ENCODE measurements at regions not wholly inside any gene's neighbourhood (a gene's known extent, or its start where the extent isn't known, plus 50 kb on each side); places are given as distances from the start of the nearest gene placed in this dataset.

DNA sequence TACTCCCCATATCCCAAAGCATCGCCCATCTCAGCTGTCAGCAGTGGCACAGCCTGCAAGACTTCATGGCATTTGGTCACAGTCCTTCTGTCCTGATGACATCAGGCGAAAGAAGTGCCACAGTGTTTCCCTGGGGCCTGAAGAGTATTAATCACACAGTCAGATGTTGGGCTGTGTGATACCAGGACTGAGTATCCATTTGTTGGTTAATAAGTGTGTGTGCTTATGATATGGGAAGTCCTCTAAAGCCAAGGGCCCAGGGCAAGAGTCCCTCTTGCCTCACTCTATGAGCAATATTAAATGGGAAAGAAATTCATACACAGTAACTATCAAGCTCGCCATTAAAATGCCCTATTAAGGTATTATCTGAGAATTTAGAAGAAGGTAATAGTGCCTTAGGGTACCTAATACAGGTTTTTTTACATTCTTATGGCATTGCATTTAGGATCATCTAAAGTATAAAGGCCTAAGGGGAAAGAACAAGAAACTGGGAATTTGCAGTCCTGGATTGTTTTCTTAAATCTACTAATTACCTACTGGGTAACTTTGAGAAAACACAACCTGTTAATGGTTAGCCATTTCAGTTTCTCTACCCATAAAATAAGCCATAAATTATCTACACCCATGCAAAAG is 204.1 kb upstream of the PREP start:
- no peak for DNase-seq

DNA sequence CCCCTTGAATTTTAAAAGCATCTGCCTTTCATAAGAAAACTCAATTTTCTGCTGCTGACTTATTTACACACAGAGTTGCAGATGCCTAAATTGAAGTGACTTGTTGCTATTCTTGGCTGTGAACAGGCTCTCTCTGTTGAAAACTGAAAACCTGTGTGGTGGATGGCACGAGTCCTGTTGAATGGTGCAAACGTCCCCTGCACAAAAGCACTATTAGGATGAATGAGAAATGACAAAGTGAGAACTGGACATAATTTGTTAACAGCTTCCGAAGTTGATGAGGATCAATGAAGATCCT is 201.7 kb upstream of the PREP start:
- DNase-seq = peak in 1 of 14 donors; percentile 21

DNA sequence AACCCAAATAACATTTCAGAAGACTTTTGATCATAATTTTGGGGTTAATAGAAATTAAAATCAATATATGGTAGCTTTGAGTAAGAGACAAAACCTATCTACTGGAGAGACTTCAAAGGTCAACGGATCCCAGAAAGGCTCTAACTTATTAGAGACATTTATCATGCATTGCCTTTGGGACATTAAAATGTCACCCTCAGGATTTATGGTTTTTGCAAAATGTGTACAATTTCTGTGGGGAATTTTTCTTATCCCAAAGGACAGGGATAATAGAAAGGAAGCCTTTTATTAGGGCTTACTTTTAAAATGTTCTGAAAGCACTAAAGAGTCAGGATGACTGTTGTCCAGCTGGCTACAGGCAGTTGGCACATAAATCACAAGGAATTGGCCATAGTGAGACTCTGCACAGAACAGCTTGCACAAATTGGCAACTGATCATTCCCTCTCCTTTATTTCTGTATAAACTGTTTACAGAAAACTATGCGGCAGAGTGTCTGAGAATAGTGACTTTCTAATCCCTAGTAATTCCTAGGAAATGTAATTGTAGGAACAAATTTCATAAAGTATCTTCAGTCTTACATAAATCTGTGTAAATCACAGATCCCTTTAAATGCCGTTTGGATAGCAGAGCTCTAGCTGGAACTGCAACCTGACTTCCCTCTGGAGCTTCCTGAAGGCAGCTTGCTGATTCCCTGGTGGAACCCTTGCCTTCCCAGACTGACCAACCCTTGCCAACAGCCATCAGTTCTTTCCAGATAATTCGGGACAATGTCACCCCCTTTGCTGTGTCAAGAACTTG is 201.1 kb upstream of the PREP start:
- DNase-seq = peak in 4 of 14 donors; percentile 20 to 98 (median 34)

DNA sequence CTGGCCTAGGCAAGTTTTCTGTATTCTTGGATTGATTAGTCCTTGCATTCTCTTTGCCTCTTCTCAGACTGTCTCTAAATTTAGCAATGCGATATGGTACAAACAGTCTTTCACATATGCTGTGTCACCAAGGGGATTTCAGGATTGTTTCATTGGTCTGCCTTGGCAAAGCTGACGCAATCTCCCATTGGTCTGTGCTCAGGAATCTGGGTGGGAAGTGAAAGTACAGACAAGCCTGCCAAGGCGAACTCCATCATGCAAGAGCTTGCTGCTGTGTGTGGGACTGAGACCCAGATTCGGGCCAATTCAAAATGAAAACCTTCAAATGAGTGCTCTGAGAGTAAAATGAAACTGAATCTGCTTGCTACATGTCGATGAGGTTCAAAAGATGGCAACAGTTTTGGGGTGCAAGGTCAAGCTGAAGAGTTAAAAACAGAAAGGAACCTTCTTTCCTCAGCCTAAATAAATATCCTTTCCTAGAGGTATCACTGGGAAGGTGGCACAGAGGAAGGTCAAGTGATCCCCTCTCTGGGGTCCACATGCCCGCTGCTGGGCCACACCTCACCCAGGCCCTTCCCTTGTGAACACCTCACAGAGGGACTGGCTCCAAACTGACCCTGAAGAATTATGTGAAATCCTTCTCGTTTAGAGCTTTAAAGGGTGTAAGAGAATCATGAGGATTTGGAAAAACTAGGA is 198.8 kb upstream of the PREP start:
- DNase-seq = peak in 12 of 14 donors; percentile 2 to 93 (median 44)

DNA sequence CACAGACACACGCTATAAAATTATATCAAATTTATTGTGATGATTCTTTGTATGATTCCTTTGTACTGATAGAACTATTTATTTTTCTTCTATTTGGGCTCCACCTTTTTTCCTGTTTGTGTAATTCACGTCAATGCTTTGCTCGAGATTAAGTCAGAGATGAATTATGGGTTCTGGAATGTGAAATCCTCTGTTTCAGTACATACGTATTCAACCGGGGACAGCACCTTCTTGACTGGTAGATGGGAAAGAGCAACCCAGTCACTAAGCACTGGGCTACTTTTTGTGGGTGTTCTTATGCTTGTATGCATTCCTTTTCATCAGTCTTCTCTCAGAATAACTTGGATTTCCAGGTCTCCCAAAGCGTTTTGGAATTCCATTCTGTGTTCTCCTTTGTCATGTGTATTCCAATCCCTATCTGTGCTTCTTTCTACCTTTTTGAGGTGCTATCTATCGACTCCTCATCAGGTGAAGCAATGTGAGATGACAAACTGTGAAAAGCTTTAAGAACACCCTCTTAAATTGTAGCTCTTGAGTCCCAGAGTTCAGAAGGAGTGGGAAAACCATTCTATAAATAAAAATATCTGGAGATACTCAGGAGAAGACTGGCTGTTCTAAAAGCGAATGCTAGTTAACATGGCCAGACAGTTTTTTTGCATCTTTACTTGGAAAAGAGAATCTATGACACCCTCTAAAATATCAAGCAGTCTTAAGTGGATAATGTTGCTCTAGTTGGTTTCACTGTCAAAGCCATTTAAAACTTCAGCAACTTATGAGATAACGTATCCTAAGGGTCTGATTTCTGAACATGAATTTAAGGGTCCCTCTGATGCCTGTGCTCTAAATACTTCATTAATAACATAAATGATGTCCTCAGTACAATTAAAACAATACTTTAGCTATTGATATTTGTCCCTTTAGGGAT is 197.7 kb upstream of the PREP start:
- no peak for DNase-seq

DNA sequence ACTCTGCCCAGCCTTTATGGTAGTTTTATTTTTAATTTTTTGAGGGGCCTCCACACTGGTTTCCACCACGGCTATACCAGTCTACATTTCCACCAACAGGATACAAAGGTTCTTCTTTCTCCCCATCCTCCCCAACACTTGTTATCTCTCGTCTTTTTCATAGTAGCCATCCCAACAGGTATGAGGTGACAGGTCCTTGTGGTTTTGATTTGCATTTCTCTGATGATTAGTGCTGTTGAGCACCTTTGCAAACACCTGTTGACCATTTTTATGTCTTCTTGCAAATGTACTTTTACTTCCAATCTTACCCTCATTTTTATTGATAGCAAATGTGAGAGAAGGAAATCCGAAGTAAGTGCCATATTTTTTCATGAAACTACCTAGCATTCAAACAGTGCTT is 195.4 kb upstream of the PREP start:
- DNase-seq = no peak

DNA sequence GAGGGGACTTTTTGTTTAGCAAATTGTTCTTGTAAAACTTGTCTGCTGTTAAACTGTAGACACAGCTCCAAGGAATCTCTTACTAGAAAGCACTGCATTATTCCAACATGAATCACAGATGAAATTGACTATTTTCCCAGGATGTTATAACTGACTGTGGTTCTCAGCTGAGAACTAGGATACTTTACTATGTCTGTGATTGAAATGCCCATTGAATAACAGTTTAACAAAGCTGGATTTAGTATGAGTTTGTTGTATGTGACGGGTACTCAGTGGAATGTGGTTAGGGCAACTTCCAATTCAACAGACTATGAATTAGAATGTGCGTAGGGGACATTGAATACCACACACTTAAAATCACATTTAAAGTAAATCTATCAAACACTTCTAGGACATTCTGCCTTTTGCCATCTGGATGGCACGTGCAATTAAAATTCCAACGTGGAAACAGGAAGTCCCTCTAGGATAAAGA is 193.4 kb upstream of the PREP start:
- no peak for DNase-seq

DNA sequence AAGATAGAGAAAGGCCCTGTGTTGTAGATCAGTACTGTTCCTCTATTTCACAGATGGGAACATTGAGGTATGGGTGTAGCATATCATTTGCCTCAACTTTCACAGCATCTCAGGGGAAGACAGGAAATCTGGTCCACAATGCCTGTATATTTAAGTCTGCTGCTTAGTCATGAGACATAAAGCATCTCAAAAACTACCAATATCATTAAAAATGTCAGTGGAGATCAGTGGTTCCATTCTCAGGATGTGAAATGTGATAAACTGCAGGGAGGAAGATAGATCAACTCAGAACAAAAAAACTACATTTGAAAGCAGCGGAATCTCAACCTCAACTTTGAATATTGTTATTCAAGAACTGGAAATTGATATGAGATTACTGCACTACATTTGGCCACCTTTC is 192.9 kb upstream of the PREP start:
- no peak for DNase-seq

DNA sequence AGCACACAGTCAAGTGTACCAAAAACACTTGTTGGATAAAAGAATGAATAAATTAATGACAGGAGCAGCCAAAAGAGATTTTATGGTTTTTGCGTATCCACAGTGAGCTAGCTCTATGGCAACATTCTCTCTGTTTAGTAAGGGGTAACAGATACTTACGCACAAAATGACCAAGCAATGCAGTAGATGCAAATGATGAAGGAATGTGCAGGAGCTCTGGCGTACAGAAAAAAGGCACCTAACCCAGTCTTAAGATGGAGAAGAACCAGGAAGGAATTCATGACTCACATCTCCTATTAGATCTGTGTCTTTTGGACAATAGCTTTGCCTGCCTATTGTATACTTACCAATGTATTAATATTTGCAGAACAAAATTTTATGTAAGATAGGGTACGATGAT is 191.9 kb upstream of the PREP start:
- DNase-seq = peak in 1 of 14 donors; percentile 27

DNA sequence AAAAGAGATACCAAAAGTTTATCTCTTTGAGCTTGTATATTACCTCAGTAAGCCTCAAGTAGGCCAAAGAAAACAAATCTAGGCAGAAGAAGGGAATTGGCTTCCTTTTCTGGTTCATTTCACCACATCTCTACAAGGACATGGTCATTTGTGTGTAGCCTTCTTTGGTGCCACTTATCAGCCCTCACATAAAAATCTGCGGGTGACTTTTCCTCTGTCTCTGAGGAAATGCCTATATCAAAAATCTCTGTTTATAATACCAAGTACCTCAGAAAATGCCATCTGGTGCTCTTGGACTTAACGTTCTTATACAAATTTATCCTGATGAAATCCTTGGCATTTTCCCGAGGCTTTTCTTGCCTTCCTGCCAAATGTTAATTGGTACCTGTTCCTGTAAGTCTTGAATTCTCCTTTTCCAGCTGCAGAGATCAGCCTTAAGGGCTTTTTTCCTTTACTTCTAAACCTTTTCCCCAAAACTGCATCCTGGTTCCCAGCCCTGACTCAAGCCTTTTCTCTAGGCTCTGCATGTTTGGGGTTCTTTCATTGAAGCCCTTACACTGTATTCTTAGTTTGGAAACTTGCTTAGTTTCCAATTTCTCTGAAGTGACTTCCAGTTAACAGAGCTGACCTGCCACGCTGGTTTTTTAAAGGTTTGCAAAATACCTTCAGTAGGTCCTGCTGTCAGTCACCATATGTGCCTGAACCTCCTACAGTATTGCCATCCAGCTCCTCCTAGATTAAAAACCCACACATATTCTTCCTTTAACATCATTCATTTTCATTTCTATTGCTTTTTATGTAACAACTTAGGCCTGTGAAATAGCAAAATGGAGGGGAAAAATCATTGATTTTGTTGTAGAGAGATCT is 191.2 kb upstream of the PREP start:
- peak in 1 of 14 donors; percentile 92 for DNase-seq

DNA sequence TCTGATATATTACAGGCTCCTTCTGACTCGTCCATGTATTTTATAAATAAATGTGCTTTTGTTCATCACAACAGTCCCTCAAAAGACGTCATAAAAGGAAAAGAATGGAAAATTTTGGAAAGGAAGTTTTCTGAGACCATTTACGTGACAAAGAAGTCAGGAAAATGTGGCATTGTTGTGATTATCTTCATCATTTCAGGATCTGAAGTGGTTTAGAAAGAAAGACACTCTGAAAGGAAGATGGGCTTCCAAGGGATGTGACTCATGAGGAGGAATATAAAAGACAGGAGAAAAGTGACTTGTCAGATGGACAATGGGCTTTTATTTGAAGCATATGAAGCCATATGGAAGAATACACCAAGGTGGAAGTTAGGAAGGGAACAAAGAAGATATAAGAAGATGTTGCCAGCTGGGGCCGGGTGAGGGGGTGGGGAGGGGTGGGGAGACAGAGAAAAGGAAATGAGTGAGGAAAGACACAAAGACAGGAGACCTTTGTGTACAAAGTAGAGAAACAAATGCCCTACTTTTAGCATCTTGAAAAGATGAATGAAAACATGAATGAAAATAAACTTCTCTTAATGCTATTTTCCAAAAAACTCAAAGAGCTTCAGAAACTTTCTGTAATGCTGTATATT is 190.3 kb upstream of the PREP start:
- DNase-seq = peak in 1 of 14 donors; percentile 35

DNA sequence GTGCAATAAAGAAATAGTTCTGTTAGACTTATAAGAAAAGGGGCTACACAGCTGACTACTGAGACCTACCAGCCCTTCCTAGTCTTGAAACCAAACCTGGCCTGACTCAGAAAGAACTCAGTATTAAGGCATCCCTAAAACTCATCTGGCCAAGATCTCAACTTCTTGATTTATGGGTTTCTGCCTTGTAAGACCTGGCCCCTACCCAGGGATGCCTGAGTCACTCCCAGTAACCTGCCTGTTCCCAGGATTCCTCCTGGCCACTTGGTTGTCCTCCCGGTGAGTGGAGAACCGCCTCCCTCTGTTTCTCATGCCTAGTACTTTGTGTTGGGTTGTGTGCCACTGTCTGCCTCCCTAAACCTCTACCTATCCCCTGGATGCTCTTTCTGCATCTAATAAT is 189.4 kb upstream of the PREP start:
- peak in 1 of 14 donors; percentile 8 for DNase-seq

DNA sequence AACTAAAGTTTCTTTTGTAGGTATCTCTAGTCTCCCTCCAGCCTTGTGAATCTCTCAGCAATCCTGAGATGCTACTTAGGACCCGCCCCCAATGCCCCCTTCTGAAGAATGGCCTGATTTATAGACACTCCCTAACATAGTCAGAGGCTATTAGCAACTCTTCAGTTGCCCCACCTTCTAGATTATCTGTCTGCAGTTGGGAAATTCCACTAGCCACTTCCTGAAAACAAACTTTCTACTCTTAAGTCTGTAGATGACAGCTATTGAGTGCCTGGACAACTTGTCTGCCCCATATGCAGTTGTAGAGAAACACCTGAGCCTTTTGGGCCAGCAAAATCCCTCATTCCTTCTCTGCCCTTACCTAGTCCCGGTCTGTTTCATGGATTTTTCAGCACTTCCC is 188.2 kb upstream of the PREP start:
- no peak for DNase-seq

DNA sequence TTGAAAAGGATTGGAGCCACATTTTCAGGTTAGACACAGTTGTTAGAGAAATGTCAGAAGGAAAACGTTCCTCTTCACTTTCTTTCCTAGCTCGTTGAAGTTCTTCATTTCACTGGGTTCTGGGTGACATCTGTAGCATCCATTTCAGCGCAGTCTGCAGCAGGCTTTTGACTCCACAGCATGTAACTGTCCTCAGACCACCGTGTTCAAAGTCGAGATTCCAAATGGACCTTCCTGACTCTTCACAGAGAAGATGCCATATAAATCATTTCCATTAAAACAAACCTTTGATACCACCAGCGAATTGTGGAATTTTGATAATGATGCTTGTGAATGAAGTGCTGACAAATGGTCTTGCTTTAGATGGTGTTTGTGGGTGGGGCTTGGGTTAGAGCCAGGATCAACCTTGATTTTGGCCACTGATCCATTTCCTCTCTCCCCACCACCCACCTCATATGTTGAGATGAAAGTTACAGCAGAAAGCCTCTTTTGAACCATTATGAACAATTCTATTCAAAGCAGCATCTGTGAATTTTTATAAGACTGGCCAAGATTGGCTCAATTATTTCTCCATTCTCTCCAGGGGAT is 185.3 kb upstream of the PREP start:
- DNase-seq = no peak

DNA sequence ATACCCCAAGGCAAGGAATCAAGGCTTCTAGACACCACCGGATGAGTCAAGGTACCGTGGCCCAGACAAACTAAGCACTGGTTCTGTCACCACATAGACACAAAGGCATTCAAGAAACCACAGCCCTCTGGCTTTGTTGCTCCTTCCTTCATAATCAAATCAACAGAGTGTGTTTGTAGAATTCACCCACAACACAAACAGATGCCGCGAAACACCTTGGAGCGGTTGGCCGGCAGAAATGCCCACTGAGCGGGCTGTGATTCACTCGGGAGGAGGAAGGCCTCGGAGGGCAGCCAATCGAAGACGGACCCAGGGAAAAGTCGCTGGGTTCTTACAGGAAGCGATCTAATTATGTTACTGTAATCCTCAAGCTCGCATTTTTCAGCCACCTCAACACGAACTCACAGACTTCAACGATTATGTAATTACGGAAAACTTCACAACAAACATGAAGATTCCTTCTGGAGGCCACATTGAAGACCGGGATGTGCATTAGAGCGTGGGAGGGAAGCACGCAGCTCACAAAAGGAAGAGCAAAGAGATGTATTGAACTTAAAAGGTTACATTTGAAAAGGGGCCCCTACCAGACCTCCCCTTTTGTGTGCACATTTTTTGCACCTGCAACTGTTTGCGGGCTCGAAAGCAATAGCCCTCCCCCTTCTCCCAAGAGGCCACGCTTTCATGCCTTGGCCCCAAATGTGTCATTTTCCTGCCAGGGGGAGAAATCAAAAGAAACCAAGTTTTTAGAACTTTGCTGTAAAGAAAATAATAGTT is 184.7 kb upstream of the PREP start:
- DNase-seq = no peak

DNA sequence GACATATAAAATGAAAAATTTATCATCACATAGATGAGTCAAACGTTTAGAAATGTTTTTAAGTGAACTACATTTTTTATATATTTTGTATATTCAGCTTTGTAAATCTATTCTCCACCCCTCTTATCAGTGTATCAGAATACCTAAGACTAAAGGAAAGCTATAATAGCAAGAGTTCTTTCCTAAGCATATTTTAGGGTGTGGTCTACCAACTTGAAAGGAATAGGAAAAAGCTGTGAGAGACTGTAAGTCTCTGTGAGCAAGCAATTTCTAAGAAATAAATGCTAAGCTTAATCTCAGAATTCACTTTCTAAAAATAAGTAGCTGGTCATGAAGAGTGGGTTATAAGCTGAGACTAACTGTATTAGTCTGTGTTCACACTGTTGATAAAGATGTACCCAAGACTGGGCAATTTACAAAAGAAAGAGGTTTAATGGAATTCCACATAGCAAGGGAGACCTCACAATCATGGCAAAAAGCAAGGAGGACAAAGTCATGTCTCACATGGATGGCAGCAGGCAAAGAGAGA is 175.4 kb upstream of the PREP start:
- DNase-seq = no peak

DNA sequence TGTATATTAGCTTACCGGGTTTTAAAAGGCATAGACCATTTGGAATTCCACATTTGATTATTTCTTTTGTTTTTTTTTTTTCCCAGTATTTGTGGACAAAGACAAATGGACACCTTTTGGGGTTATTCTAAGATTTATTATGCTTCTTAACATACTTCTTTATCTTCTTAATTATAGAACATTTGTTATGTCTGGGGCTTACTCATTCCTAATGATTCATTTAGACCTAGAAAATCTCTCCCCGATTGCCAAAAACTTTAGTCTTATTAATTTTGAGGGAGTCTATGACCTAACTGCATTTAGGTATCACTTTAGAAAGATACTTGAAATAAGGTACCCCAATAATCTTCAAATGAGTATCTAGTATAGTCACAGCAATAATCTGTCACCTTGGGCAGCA is 170.7 kb upstream of the PREP start:
- no peak for DNase-seq

DNA sequence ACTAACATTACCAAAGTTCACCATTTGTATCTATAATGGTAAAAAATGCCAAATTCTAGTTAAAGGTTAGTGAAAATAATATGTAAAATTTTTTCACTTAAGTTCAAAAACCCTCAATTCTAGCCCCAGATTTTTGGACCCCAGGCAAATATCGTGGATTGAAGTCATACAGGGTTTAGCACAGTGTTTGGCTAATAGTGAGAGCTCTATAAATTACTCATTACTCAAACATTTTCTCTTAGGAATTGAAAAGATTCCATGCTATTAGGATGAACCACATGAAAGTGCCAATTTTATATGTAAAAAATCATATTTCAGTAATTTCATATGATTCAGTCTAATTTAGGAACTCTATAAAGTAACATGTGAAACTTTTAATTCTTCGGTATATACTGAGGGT is 170.3 kb upstream of the PREP start:
- no peak for DNase-seq

DNA sequence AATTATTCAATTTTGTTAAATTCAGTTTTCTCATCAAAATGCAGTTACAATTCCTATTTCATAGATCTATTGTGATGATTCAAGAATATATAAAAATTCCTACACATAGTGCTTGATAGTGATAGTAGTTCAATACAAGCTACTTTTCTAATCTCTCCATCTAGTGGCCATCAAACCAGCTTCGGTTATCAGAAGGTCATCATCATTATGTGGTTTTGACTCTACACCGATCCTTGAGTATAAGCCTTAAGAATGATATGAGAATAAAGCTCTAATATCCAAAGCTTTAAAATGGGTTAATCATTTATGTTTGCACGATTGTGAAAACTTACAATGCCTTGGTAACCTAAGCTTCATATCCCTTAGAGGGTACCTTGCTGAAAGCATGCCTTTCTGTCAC is 167.5 kb upstream of the PREP start:
- DNase-seq = no peak

DNA sequence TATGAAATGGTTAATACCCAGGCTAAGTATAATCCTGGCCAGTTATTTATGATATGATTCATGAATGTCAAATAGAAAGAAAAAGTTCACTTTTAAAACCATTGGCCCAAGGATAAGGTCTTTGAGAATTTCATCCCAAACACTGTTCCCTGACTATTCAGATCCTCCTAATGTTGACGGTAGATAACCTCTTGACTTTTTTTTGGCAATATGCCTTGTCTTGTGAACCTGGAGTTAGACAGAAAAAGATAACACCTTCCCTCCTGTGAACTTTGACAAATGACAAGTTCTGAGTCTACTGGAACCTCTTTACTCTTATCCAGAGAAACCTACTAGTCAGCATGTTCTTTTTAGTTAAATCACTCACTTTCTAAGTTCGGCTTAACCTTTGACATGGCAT is 166.8 kb upstream of the PREP start:
- no peak for DNase-seq
